ENCODE measurements at regions not wholly inside any gene's neighbourhood (a gene's known extent, or its start where the extent isn't known, plus 50 kb on each side); places are given as distances from the start of the nearest gene placed in this dataset.
"Not testable (repeated sequence)": the region's sequence is repeated elsewhere in the genome, so short reads cannot be mapped to it uniquely, and the experiment has no call there.

DNA sequence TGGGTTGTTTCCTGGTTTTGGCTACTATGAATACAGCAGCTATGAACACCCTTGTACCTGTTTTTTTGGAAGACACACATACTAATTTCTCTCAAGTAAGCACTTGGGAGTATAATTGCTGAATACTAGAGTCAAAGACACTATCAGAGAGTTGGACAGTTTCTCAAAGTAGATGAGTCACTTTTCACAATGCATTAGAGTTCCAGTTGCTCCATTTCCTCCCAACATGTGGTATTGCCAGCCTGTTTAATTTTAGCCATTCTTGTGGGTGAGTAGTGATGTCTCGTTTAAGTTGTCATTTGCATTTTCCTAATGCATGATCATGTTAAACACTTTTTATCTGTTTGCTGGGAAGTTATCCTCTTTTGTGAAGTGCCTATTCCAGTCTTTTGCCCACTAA lies 81.6 kb upstream of the GDNF start:
- no peak overlapping the region for H3K4me3 ChIP-seq
- H3K27ac ChIP-seq: no peak overlapping the region
- H3K4me1 ChIP-seq: peaks cover 0 to 3% (median 0%) of the 10 kb centered on the region in 3 donors
- DNase-seq: no peak
- H3K27me3 ChIP-seq: peaks cover 0 to 9% (median 0%) of the 10 kb centered on the region in 4 donors
- no peaks in the 10 kb centered on the region for H3K9me3 ChIP-seq
- intact Hi-C loops (cut with DNase I): no loop called here
- 62 to 67% methylated on average over 1 of the region's 1 CpG for WGBS, 2 donors
- no peak for TF ChIP-seq POLR2A (IDR thresholded peaks at IDR 0.05)
- TF ChIP-seq, protein P1, sequence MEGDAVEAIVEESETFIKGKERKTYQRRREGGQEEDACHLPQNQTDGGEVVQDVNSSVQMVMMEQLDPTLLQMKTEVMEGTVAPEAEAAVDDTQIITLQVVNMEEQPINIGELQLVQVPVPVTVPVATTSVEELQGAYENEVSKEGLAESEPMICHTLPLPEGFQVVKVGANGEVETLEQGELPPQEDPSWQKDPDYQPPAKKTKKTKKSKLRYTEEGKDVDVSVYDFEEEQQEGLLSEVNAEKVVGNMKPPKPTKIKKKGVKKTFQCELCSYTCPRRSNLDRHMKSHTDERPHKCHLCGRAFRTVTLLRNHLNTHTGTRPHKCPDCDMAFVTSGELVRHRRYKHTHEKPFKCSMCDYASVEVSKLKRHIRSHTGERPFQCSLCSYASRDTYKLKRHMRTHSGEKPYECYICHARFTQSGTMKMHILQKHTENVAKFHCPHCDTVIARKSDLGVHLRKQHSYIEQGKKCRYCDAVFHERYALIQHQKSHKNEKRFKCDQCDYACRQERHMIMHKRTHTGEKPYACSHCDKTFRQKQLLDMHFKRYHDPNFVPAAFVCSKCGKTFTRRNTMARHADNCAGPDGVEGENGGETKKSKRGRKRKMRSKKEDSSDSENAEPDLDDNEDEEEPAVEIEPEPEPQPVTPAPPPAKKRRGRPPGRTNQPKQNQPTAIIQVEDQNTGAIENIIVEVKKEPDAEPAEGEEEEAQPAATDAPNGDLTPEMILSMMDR (IDR thresholded peaks at IDR 0.05): no peak
- H3K36me3 ChIP-seq: no peaks in the 10 kb centered on the region

DNA sequence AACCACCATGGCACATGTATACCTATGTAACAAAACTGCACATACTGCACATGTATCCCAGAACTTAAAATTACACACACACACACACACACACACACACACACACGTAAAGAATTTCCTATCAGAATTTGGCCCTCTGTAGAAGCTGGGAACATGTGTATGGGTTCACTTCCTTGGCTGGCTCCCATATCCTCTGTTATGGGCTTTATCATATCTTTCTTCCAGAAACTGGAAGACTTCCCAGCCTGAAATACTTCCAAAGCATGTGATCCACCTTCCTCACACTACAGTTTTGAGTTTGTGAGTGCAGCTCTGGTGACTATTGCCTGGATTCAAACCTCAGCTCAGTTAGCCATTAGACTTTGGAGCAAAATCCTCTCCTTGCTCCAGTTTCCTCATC lies 78.6 kb upstream of the GDNF start:
- H3K9me3 ChIP-seq: no peaks in the 10 kb centered on the region
- TF ChIP-seq POLR2A (IDR thresholded peaks at IDR 0.05): no peak
- TF ChIP-seq, protein P1 (IDR thresholded peaks at IDR 0.05): no peak
- H3K27ac ChIP-seq: no peak overlapping the region
- H3K27me3 ChIP-seq: peaks cover 0 to 12% (median 0%) of the 10 kb centered on the region in 4 donors
- 28 to 41% methylated on average over 1 of the region's 1 CpG for whole genome bisulfite sequencing, 2 donors
- no peak for DNase-seq
- H3K36me3 ChIP-seq: no peaks in the 10 kb centered on the region
- intact Hi-C loops (cut with DNase I): no loop called here
- H3K4me3 ChIP-seq: no peak overlapping the region
- H3K4me1 ChIP-seq: no peaks in the 10 kb centered on the region

DNA sequence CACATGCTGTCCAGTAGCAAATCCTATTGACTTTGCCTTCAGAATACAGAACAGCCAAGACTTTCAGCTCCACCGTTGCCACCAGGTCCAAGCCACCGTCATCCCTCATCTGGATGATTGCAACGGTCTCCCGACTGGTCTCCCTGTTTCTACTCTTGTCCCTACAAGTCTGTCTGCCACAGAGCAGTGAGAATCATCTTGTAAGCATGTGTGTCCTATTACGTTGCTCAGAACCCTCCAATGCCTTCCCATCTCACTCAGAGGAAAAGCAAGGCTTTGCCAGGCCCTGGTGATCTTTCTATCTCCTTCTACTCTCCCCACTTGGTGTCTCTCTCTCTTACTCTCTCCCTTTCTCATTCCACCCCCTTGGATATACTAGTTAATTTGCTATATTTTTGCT lies 76.7 kb upstream of the GDNF start:
- peaks cover 0 to 12% (median 0%) of the 10 kb centered on the region in 4 donors for H3K27me3 ChIP-seq
- no peak for DNase-seq
- H3K27ac ChIP-seq: no peak overlapping the region
- intact Hi-C loops (cut with DNase I): no loop called here
- no peaks in the 10 kb centered on the region for H3K36me3 ChIP-seq
- 74 to 76% methylated on average over 5 of the region's 5 CpGs for WGBS, 2 donors
- no peaks in the 10 kb centered on the region for H3K9me3 ChIP-seq
- H3K4me3 ChIP-seq: no peak overlapping the region
- no peaks in the 10 kb centered on the region for H3K4me1 ChIP-seq
- TF ChIP-seq, protein P1 (IDR thresholded peaks at IDR 0.05): no peak
- TF ChIP-seq POLR2A (IDR thresholded peaks at IDR 0.05): no peak

DNA sequence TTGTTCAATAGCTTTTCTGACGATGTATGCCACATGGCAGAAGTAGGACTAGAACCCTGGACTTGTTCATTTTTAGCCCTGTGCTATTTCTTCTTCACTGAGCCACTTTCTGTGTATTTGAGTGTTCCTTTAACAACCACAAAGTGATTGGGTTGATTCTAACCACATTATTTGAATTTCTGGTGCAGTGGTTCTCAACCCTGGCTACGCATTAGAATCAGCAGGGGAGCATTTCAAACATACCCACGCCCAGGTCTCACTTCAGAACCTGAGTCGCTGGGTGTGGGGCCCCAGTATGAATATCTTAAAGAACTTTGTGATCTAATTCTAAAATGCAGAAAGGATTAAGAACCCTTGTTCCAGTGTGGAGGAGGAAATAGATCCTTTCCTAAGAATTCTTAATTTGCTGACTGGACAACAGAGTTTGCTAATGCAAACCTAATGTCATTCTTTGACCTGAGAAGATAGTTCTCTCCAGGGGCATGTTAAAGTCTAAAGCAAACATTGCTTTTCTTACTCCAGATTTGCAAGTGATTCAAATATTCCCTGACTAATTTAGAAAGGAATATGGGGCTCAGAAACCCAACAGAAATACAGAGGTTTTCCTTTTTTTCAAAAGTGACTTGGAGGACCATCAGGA lies 75.4 kb upstream of the GDNF start:
- H3K27ac ChIP-seq: no peak overlapping the region
- WGBS, 2 donors: 61 to 89% methylated on average over 4 of the region's 4 CpGs
- no peaks in the 10 kb centered on the region for H3K36me3 ChIP-seq
- DNase-seq: no peak
- no peak overlapping the region for H3K4me3 ChIP-seq
- intact Hi-C loops (cut with DNase I): no loop called here
- H3K4me1 ChIP-seq: no peaks in the 10 kb centered on the region
- TF ChIP-seq, protein P1 (IDR thresholded peaks at IDR 0.05): no peak
- TF ChIP-seq POLR2A (IDR thresholded peaks at IDR 0.05): no peak
- H3K9me3 ChIP-seq: no peaks in the 10 kb centered on the region
- peaks cover 0 to 12% (median 0%) of the 10 kb centered on the region in 4 donors for H3K27me3 ChIP-seq

DNA sequence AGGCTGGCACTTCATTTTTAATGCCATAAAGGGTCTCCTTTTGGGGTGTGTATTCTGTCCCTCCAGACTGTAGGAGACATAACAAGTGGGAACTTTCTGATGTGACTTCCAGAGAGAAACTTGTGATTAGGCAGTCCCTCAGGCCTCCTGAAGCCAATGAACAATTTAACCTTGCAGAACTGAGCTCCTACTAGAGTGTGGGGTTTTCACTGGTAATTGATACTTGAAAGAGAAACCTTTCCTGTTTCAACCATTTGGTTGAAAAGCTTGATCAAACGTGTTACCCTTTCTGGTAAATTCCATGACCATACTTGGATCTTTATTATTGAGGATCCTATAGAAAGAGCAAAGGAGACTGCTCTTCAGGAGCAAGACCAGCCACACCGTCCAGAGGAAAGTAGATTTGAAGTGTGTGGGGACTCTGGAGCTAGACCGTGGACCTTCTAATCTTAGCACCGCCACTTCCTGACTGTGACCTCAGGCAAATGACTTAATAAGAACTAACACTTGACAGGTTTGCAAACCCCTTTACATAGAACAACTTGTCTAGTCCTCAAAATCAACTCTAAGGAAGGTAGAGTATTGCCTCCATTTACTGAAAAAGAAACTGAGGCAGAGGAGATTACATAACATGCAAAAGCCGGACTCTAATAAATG lies 69.9 kb upstream of the GDNF start:
- H3K36me3 ChIP-seq; H3K9me3 ChIP-seq; H3K27ac ChIP-seq; H3K4me1 ChIP-seq; intact Hi-C loops (cut with DNase I); H3K4me3 ChIP-seq; H3K27me3 ChIP-seq; DNase-seq: not testable (repeated sequence)
- WGBS, 2 donors: 40 to 57% methylated on average over 4 of the region's 5 CpGs
